NCI-H446 (cell line): ENCODE measurements at regions not wholly inside any gene's neighbourhood (a gene's known extent, or its start where the extent isn't known, plus 50 kb on each side); places are given as distances from the start of the nearest gene placed in this dataset.
A peak's percentile ranks its signal among the peaks of the same experiment; 100 is the strongest.

Experiments
- DNase-seq, 2 experiments: peaks; one replicate each; lab custom pipeline; 2025; lab: John Stamatoyannopoulos, UW

DNA sequence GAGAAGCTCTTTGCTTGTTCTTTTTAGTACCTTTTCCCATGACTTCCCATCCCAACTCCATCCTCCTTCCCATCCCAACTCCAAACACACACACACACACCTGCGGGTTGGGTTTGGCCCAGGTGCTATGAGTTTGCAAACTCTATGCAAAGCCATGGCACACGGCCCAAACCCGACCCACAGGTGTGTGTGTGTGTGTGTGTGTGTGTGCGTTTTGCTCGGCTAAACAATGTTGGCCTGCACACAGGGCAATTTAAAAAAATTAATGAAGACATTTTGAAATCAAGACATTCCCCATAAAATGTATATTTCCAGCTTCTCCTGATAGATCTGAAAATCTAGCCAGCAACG, 103.7 kb upstream of the TLE3 start:
- no peak for DNase-seq

GRCh38 chr15:70200511-70201424, 103.1 kb upstream of the TLE3 start:
- DNase-seq = peak in 1 of 2 experiments; percentile 51

DNA sequence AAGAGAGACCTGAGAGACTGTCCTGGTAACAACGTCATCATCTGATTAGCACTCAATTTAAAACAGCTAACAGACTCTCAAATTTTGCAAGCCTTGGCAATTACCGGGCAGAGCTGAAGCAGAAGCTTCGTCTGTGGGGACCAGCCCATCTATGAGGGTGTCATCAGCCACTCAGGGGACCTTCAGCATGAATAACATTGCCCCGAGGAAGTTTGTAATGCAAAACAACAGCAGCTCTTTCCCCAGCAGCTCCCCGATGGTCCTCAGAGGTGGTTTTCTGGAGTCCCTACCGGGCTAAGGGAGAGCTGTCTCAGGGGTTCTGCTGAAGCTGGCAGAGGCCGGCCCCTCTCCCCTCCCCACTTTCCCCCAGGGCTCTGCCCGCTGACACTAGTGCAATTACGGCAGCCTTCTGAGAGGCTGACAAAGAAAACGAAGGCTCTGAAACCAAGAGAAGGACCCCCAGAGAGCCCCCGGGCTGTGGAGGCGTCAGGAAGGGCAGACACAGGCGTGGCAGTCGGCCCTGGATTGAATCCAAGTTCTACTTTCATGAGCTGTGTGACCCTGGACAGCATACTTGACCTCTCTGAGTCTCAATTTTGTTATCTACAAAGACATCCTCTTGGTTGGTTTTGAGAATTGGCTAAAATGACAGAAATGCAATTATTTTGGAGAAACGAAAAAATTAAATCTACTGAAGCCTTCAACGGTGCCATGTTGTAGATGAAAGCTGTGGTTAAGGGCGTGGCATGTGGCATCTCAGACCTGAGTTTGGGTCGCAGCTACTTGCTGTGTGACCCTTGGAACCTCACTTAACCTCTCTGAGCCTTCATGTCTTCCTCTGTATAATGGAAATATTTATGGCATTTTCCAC, 102.1 kb upstream of the TLE3 start:
- DNase-seq = no peak

DNA sequence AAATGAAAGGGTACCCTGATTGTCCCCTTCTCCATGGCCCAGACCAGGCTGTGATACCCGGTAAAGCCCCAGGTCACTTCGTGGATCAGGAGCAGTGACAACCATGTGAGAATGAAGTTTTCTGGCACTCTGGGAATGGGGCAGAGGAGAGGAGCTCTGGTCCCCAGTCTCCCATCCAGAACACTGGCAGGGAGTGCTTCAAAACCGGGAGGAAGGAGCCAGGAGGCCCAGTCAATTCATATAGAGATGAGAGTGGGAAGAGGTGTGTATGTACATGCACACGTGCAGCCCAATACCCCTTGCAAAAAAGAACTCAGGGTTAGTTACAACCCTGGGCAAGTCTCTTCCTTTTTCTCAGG, 101.4 kb upstream of the TLE3 start:
- no peak for DNase-seq

GRCh38 chr15:70198441-70199123, 100.9 kb upstream of the TLE3 start:
- no peak for DNase-seq

DNA sequence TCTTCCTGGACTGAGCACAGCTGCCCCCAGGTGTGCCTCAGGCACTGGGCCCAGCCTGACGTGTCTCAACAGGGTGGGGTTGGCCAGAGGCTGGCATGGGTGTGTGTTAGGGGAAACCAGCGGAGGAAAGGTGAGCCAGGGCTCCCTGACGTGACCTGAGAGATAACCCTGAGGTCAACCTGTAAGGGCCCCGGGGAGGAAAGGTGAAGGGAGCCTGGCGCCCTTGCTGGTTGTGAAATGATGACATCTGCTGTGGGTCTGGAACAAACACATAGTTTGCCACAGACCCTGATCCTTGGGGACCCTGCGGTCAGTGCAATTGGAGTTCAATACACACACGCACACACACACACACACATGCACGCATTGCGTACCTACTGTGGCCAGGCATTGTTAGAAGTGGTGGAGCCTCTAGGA, 100.2 kb upstream of the TLE3 start:
- no peak for DNase-seq

- DNase-seq = no peak
Observed at GRCh38 chr15:70197318-70197944, 99.7 kb upstream of the TLE3 start.

- DNase-seq = peak in 1 of 2 experiments; percentile 33
Observed at GRCh38 chr15:70196372-70197316, 98.9 kb upstream of the TLE3 start.

GRCh38 chr15:70195587-70196305, 98.0 kb upstream of the TLE3 start:
- peak in 1 of 2 experiments; percentile 31 for DNase-seq

DNA sequence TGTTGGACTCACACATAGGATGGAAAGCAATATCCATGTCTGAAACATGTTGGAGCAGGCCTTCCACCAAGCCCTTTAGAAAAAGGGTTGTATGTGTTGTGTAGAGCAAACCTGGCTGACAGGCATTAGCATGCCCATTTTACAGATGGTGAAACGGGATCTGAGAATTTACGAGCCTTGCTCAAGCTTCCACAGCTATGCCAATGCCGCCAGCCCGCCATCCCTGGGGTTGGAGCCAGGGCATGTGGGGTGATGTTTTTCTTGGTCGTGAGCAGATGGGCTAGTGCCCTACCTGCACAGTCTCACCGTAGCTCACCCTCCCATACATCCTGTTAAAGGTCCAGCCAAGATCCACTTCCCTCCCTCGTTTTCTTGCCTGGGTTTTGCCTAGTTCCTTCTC, 97.5 kb upstream of the TLE3 start:
- DNase-seq = no peak

DNA sequence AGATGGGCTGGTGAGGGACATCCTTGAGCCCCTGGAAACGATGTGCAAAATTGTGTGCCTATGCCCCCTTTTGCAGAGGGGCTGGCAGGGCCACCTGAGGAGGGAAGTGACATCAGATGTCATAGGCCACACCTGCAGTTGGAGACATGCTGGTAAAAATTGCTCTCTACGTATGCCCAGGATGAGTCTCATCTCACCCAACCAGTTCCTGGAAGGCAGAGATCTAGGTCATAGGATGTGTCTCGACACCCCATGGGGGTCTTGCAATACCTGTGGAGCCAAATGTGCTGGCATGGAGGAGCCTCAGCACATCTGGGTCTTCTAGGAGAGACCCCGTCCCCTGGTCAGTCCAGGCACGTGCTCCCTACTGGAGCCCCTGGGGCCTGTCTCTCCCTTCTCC, 96.5 kb upstream of the TLE3 start:
- DNase-seq = no peak

DNA sequence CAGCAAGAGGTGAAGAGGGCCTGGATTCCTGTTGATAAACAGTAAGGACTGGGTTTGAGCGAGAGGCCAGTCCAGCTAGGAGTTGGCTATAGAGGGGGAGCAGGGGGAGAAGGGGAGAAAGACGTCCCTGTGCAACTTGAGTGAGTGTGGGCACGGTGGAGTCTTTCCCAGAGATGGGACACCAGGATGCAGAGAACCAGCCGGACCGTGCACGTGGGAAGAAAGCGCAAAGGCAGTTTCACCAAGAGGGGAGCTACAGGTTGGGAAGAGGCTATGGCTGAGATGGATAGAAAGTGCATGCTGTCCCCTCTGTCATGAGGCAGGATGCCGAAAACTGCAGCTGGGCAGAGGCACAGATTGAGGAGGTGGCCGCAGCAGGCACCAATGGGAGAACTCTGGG, 96.0 kb upstream of the TLE3 start:
- no peak for DNase-seq

GRCh38 chr15:70192490-70192889, 94.8 kb upstream of the TLE3 start:
- DNase-seq = no peak

- DNase-seq = no peak
Observed at GRCh38 chr15:70192041-70192440, 94.3 kb upstream of the TLE3 start.

DNA sequence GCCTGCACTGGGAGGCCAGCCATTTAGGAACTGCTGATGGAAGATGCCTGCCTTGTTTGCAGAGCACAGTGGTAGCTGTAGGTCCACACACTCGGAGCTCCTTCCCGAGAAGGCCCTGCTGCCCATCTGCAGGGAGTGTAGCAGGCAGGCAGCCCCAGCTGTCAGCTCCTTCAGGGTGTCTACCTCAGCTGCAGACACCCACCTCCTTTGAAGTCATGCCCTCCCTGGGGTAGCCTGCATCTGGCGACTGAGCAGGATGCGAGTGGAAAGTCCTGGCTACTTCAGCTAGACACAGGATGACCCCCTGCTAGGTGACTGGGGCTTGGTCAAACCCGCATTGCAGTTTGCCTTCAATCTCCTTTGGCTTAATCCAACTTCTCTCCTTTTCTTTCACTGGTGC, 93.2 kb upstream of the TLE3 start:
- no peak for DNase-seq

DNA sequence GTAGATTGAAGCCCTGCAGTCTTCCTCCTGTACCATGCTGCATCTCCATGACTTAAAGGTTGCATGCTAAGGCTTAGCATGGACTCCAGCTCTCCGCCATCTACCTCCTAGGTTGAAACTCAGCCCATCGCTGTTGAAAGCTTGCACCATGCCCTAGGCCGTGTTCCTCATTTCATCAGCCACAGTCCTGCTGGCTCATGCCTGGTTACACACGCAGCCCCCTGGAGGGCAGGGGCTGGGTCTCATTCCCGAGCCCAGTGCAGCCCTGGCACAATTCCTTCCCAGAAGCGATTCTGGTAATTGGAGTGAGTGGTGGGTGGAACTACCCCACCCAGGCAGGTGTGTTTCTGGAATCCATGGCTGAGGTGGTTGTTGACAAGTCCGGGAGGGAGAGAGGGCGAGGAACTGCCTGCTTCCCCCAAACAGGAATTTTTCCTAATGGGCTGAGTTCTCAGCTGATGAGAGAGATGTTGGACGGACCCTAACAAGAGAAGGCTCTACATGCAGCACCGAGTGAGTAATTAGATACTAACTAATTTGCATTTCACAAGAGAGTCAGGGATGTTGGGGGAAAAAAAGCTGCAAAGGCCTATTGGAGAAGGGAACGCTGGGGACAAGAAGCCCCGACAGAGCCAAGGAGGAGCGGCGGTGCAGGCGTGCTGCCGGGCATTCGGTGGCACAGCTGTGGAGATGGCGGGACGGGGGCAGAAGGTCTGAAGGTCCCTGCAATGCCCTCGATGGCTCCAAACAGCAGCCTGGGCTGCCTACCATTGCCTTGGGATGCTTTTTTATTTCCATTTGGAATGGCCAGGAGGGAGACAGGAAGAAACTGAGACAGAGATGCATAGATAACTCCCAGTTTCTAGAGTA, 92.3 kb upstream of the TLE3 start:
- DNase-seq = no peak

- DNase-seq = no peak
Observed at GRCh38 chr15:70188286-70188685, 90.6 kb upstream of the TLE3 start.

- DNase-seq = no peak
Observed at GRCh38 chr15:70187331-70187730, 89.6 kb upstream of the TLE3 start.

- DNase-seq = peak in 1 of 2 experiments; percentile 5
Observed at GRCh38 chr15:70186152-70186551, 88.4 kb upstream of the TLE3 start.
